AG09319 (cell line): ENCODE measurements at regions not wholly inside any gene's neighbourhood (a gene's known extent, or its start where the extent isn't known, plus 50 kb on each side); places are given as distances from the start of the nearest gene placed in this dataset.
A peak's percentile ranks its signal among the peaks of the same experiment; 100 is the strongest.

Experiments
- DNase-seq: peaks from one replicate; pipeline ENCODE4 v3.0.0-alpha.2; 2010; ENCODE audit warnings: low read depth; ENCODE audit errors: extremely low read depth
- CTCF ChIP-seq: IDR thresholded peaks from 2 replicates; pipeline ENCODE4 v1.5.1; 2011; ENCODE audit warnings: low read depth, mild to moderate bottlenecking, inconsistent platforms, low read length, moderate library complexity

DNA sequence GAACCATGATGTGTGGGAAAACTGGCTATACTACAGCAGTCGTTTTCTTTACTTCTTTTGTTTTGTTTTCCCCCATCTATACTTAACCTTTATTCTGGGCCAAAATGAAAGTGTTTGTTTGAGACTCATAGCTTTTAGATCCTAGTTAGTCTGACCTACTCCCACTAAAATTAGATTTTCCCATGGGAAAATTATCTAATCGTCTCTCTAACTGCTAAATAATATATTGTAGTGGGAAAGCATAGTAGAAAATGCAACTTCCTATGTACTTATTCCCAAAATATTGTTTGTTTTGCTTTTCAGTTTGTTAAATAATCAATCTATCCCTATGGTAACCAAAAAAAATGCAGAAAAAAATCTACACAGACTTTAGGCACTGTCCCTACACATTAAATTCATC, 96.6 kb downstream of the NOC3L start:
- DNase-seq = no peak
- no peak for TF ChIP-seq CTCF

- no peak for DNase-seq
- no peak for TF ChIP-seq CTCF
Observed at GRCh38 chr10:94268652-94269051, 94.1 kb downstream of the NOC3L start.

DNA sequence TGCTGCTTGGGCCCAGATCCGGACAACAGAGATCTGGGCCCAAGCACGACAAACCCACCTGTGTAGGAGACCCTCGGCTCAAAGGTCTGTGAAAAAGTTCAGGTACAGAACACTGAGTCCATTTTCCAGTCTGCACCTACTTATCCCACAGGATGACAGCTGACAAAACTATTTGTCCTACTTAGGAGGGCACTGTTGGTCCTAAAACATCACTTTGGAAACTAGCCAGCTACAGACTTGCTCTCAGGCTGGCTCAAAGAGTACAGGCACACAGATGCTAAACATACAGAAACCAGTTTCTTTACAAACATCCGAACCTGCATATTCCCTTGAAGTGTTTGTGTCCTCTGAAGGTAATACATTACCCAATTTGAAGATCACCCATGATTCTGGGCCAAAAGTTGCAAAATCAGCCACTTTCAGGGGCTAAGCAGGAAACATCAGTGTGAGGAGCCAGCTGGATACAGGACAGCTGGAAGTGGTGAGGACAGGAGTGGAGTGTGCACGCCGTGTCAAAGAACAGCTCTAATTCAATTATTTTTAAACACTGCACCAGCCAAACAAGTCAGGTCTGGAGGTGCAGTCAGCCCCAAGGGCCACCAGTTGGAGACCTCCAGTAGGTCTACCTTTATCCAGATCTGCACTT, 88.5 kb downstream of the NOC3L start:
- TF ChIP-seq CTCF = no peak
- DNase-seq = no peak

DNA sequence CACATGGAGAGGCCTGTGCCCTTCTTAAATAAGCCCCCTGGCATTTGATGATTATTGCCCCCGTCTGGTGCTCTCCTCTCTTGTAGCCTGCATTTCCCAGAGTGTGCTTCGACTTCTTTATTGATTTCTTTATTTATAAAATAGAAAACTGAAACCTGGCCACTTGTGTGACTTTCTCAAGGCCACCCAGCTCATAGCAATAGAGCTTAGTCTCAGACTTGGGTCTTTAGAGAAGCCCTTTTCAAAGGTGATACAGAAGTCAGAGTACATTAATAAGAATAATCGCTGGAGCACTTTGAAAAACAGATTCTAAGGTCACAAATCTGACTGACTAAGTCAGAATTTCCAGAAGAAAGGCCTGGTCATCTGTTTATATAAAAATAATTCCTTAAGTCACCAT, 86.6 kb downstream of the NOC3L start:
- no peak for DNase-seq
- no peak for TF ChIP-seq CTCF

- no peak for TF ChIP-seq CTCF
- DNase-seq = no peak
Observed at GRCh38 chr10:94277450-94277849, 85.3 kb downstream of the NOC3L start.

DNA sequence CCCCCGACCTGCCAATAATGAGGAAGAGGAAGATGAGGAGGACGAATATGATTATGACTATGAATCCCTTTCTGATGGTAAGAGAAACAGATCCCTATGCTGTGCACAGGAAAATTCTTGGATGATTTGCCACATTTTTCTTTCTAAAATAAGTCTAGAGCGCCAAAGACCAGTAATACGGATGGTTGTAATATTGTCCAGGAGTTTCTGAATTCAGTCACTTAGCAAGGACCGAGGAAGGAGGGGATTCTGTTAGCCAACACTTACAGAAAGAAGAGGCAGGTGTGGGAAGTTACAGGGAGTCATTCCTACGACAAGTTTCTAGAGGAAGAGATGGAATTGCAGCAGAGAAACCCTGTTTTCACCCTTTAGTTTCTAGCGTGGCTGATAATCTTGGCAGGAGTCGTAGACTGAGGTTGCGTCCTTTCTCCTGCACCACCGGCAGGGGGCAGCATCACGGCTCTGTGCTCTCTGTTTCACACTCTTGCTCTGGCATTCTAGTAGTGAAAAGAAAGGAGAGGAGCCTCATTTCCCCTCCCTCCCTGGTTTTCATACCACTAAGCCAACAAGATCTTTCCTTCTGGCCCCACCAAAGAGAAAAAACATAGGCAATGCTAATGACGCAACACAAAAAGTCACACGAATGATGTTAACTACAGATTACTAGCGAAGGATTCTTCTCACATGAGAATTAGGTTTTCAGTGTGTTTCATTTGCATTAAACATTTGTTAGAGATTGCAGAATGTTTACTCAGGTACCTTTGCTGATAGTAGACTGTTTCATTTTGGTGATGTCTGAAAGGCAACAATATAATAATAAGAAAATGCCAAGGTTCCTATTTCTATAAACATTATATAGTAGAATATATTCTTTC, 82.7 kb downstream of the NOC3L start:
- DNase-seq = no peak
- peak; percentile 91 for TF ChIP-seq CTCF

- no peak for DNase-seq
- no peak for TF ChIP-seq CTCF
Observed at GRCh38 chr10:94281654-94282053, 81.1 kb downstream of the NOC3L start.
